ENCODE measurements at regions not wholly inside any gene's neighbourhood (a gene's known extent, or its start where the extent isn't known, plus 50 kb on each side); places are given as distances from the start of the nearest gene placed in this dataset.

DNA sequence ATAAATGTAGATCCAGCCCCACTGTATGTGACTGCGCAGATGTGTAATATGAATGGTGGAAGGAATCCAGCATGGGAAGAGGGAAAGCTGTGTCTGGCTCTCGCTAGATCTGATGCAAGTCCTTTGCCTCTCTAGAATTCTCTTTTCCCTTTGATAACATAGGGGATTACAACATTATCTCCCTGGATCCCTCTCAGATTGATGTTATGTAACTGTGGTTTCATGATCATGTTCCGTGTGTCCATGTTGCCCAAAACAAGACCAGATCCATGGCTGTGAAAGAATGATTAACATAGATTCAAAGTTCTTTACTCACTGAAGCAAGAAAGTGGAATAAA, 184.0 kb upstream of the UBL3 start:
- H3K36me3 Mint-ChIP-seq (ENCODE audit: low read depth), result no peaks in the 10 kb centered on the region
- H3K4me3 Mint-ChIP-seq, result no peak overlapping the region
- H3K9me3 Mint-ChIP-seq, result no peaks in the 10 kb centered on the region
- H3K27ac Mint-ChIP-seq, result no peak overlapping the region
- intact Hi-C loops (cut with micrococcal nuclease), result no loop called here
- peaks cover 4% of the 10 kb centered on the region for H3K27me3 Mint-ChIP-seq
- H3K4me1 Mint-ChIP-seq (ENCODE audit: low read depth), result peaks cover 8% of the 10 kb centered on the region

- Mint-ChIP-seq H3K27me3 (peaks cover 4% of the 10 kb centered on the region), H3K36me3 (ENCODE audit: low read depth) (no peaks in the 10 kb centered on the region), H3K4me3 (no peak overlapping the region), H3K27ac (no peak overlapping the region), H3K4me1 (ENCODE audit: low read depth) (peaks cover 8% of the 10 kb centered on the region), H3K9me3 (no peaks in the 10 kb centered on the region)
- intact Hi-C loops (cut with micrococcal nuclease), result no loop called here
Observed at GRCh38 chr13:30033681-30034457, 183.5 kb upstream of the UBL3 start.

DNA sequence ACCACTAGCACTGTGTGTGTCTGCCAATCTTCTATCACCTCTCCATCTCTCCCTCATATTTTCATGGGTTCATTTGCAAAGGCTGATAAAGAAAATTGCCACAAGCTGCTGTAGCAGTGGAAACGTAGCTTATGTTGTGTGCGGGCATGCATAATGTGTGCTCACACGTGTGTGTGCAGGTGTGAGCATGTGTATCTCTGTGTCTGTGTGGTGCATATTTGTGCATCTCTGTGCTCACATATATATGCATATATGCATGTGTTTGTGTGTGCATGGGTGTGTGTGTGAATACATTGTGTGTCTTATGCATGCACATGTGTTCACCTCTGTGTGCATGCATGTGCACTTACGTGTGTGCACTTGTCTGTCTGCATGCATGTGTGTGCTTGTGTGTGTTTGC, 181.8 kb upstream of the UBL3 start:
- H3K27me3 Mint-ChIP-seq, result peaks cover 5% of the 10 kb centered on the region
- H3K4me1 Mint-ChIP-seq (ENCODE audit: low read depth), result peaks cover 13% of the 10 kb centered on the region
- no peak overlapping the region for H3K27ac Mint-ChIP-seq
- no peaks in the 10 kb centered on the region for H3K9me3 Mint-ChIP-seq
- no peak overlapping the region for H3K4me3 Mint-ChIP-seq
- intact Hi-C loops (cut with micrococcal nuclease), result no loop called here
- no peaks in the 10 kb centered on the region for H3K36me3 Mint-ChIP-seq (ENCODE audit: low read depth)

DNA sequence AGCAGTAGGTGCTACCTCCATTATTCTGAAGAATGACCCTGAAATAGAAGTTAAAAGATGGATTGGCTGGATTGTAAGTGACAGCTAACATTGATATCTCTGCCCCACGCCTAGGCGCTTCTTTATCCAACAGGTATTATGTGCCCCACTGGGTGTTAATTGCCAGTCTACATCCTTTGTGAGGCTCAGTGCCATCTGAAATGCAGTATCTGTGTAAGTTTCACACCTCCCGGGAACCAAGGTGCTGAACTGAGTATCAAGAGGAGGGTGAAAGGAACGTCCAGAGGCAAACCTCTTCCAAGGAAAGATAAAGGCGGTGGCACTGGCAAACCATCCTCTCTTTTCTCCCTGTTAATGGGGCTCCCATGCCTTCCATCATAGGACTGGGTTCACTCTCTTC, 181.1 kb upstream of the UBL3 start:
- Mint-ChIP-seq H3K4me3 (no peak overlapping the region), H3K9me3 (no peaks in the 10 kb centered on the region), H3K36me3 (ENCODE audit: low read depth) (no peaks in the 10 kb centered on the region), H3K27ac (no peak overlapping the region), H3K27me3 (peaks cover 6% of the 10 kb centered on the region), H3K4me1 (ENCODE audit: low read depth) (peaks cover 13% of the 10 kb centered on the region)
- intact Hi-C loops (cut with micrococcal nuclease), result no loop called here

GRCh38 chr13:30030141-30030750, 179.8 kb upstream of the UBL3 start:
- Mint-ChIP-seq H3K9me3 (no peaks in the 10 kb centered on the region), H3K27me3 (peaks cover 5% of the 10 kb centered on the region), H3K4me1 (ENCODE audit: low read depth) (peaks cover 13% of the 10 kb centered on the region), H3K36me3 (ENCODE audit: low read depth) (no peaks in the 10 kb centered on the region), H3K27ac (no peak overlapping the region), H3K4me3 (no peak overlapping the region)
- intact Hi-C loops (cut with micrococcal nuclease), result no loop called here

GRCh38 chr13:30027569-30028455, 177.4 kb upstream of the UBL3 start:
- intact Hi-C loops (cut with micrococcal nuclease), result no loop called here
- peaks cover 5% of the 10 kb centered on the region for H3K27me3 Mint-ChIP-seq
- peaks cover 5% of the 10 kb centered on the region for H3K4me1 Mint-ChIP-seq (ENCODE audit: low read depth)
- no peaks in the 10 kb centered on the region for H3K36me3 Mint-ChIP-seq (ENCODE audit: low read depth)
- H3K27ac Mint-ChIP-seq, result no peak overlapping the region
- H3K9me3 Mint-ChIP-seq, result no peaks in the 10 kb centered on the region
- H3K4me3 Mint-ChIP-seq, result no peak overlapping the region

DNA sequence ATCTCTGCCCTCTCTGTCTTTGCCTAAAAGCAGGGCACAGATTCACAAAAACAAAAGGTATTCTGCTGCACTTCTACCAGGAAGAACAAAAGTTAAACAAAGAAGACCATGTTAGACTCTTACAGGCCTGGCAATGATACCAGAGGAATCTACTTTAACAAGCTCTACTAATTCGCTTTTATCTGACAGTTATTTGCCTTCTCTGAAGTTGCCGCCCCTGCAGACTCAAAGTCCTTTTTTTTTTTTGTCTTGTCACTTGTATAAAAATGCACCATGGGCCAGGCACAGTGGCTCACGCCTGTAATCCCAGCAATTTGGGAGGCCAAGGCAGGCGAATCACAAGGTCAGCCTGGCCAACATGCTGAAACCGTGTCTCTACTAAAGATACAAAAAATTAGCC, 176.5 kb upstream of the UBL3 start:
- no peak overlapping the region for H3K4me3 Mint-ChIP-seq
- H3K27me3 Mint-ChIP-seq, result peaks cover 5% of the 10 kb centered on the region
- H3K4me1 Mint-ChIP-seq (ENCODE audit: low read depth), result peaks cover 5% of the 10 kb centered on the region
- no peak overlapping the region for H3K27ac Mint-ChIP-seq
- intact Hi-C loops (cut with micrococcal nuclease), result no loop called here
- H3K9me3 Mint-ChIP-seq, result no peaks in the 10 kb centered on the region
- no peaks in the 10 kb centered on the region for H3K36me3 Mint-ChIP-seq (ENCODE audit: low read depth)

DNA sequence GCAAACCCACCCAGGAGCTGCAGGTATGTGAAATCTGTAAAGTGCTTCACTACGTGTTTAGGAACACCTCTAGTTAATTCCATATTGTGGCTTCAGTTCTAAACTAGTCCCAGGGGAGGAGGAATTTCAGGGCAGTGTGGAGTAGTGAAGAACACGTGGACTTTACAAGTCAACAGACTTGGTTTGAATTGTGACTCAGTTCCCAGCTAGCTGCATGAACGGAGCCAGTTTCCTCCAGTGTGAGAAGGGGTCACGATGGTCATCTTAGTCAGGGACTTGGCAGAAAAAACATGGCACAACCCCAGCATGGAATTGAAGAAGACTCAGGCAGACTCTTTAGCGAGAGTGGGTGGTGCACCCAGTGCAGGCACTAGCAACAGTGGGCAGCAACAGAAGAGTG, 175.7 kb upstream of the UBL3 start:
- Mint-ChIP-seq H3K9me3 (no peaks in the 10 kb centered on the region), H3K4me3 (no peak overlapping the region), H3K27ac (no peak overlapping the region), H3K4me1 (ENCODE audit: low read depth) (peaks cover 5% of the 10 kb centered on the region), H3K36me3 (ENCODE audit: low read depth) (no peaks in the 10 kb centered on the region), H3K27me3 (peaks cover 5% of the 10 kb centered on the region)
- intact Hi-C loops (cut with micrococcal nuclease), result no loop called here

GRCh38 chr13:30025351-30025750, 174.9 kb upstream of the UBL3 start:
- Mint-ChIP-seq H3K4me1 (ENCODE audit: low read depth) (peaks cover 5% of the 10 kb centered on the region), H3K27ac (no peak overlapping the region), H3K27me3 (peaks cover 5% of the 10 kb centered on the region), H3K4me3 (no peak overlapping the region), H3K36me3 (ENCODE audit: low read depth) (no peaks in the 10 kb centered on the region), H3K9me3 (no peaks in the 10 kb centered on the region)
- intact Hi-C loops (cut with micrococcal nuclease), result no loop called here

- no peak overlapping the region for H3K4me3 Mint-ChIP-seq
- intact Hi-C loops (cut with micrococcal nuclease), result no loop called here
- H3K9me3 Mint-ChIP-seq, result no peaks in the 10 kb centered on the region
- peaks cover 5% of the 10 kb centered on the region for H3K4me1 Mint-ChIP-seq (ENCODE audit: low read depth)
- H3K27me3 Mint-ChIP-seq, result peaks cover 5% of the 10 kb centered on the region
- H3K27ac Mint-ChIP-seq, result no peak overlapping the region
- no peaks in the 10 kb centered on the region for H3K36me3 Mint-ChIP-seq (ENCODE audit: low read depth)
Observed at GRCh38 chr13:30024125-30024865, 173.9 kb upstream of the UBL3 start.

- Mint-ChIP-seq H3K36me3 (ENCODE audit: low read depth) (no peaks in the 10 kb centered on the region), H3K9me3 (no peaks in the 10 kb centered on the region), H3K4me3 (no peak overlapping the region), H3K27ac (no peak overlapping the region), H3K4me1 (ENCODE audit: low read depth) (peaks cover 5% of the 10 kb centered on the region), H3K27me3 (peaks cover 5% of the 10 kb centered on the region)
- intact Hi-C loops (cut with micrococcal nuclease), result no loop called here
Observed at GRCh38 chr13:30023196-30023895, 172.9 kb upstream of the UBL3 start.

DNA sequence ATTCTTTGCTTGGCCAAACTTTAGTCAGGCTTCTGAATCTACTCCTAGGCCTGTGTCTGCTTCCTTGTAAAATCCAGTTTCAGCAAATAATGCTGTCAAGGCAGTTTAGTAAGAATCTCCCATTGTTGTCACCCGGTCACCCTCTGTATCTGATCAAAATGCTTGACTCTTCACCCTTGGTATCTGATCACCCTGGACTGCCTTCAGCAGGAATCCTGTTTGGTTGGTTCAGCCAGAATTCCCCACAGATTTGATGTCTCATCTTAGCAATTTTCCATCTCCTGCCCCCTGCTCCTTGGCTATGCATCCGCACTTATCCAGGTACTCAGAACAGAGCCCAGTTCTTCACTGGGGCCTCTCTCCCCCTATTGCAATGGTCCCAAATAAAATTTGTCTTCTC, 172.4 kb upstream of the UBL3 start:
- Mint-ChIP-seq H3K9me3 (no peaks in the 10 kb centered on the region), H3K4me3 (no peak overlapping the region), H3K27ac (no peak overlapping the region), H3K4me1 (ENCODE audit: low read depth) (peaks cover 3% of the 10 kb centered on the region), H3K27me3 (peaks cover 3% of the 10 kb centered on the region), H3K36me3 (ENCODE audit: low read depth) (no peaks in the 10 kb centered on the region)
- intact Hi-C loops (cut with micrococcal nuclease), result no loop called here

- H3K27me3 Mint-ChIP-seq, result peaks cover 1% of the 10 kb centered on the region
- intact Hi-C loops (cut with micrococcal nuclease), result no loop called here
- H3K36me3 Mint-ChIP-seq (ENCODE audit: low read depth), result no peaks in the 10 kb centered on the region
- no peak overlapping the region for H3K4me3 Mint-ChIP-seq
- H3K27ac Mint-ChIP-seq, result no peak overlapping the region
- H3K9me3 Mint-ChIP-seq, result no peaks in the 10 kb centered on the region
- no peaks in the 10 kb centered on the region for H3K4me1 Mint-ChIP-seq (ENCODE audit: low read depth)
Observed at GRCh38 chr13:30022256-30022655, 171.8 kb upstream of the UBL3 start.
